HepG2 (cell line): ENCODE measurements at regions not wholly inside any gene's neighbourhood (a gene's known extent, or its start where the extent isn't known, plus 50 kb on each side); places are given as distances from the start of the nearest gene placed in this dataset.

ENCODE experiments used
- ATAC-seq: fragments of 200-7000 bp; cut with Tn5 transposase; 3 replicates; pipeline ENCODE4 v1.9.1; 2020; ENCODE audit warnings: mild to moderate bottlenecking, moderate library complexity
- BruUV-seq: library from RNA; stranded (reverse); fragments of 400-500 nt; replicated peaks from 2 replicates; lab custom pipeline; 2021; lab: Mats Ljungman, UMichigan
- CTCF ChIA-PET: fragments of 300-600 bp; formaldehyde crosslinking; extraction: SDS; loops from one replicate; lab custom pipeline; 2021; ENCODE audit warnings: low total read pairs, inconsistent platforms, low intra/inter-chr PET ratio; lab: Yijun Ruan, JAX
- POLR2A ChIA-PET: fragments of 350-600 bp; sonication (Branson Sonifier 250); formaldehyde crosslinking; loops from one replicate; lab custom pipeline; 2020; ENCODE audit warnings: antibody characterized with exemption, inconsistent platforms; lab: Yijun Ruan, JAX
- DNase-seq: peaks from one replicate; pipeline ENCODE4 v3.0.0-alpha.2; 2015; ENCODE audit warnings: low spot score
- FAIRE-seq: peaks from 3 replicates; lab custom pipeline; 2011; peaks lifted over from hg19 to GRCh38; lab: Jason Lieb, UNC
- H2AFZ ChIP-seq: one replicate; pipeline ENCODE4 v1.6.1; 2011; ENCODE audit warnings: low read length, inconsistent platforms
- H3K27ac ChIP-seq: fragments of 300-600 bp; 3 replicates; pipeline ENCODE4 v1.8.0; 2011; ENCODE audit warnings: mixed run types, mild to moderate bottlenecking, mixed read lengths, low read length, inconsistent platforms; ENCODE audit not compliant: insufficient read depth; ENCODE audit errors: extremely low read length
- H3K27me3 ChIP-seq, 2 experiments: fragments of 200-600 bp in 1 of 2; 2 replicates in 1 of 2; 3 replicates in 1 of 2; pipeline versions ENCODE4 v1.6.0 to v1.8.0; 2011; ENCODE audit warnings: low read length in 2 of 2, mild to moderate bottlenecking in 2 of 2, moderate library complexity in 2 of 2, inconsistent platforms in 1 of 2; ENCODE audit not compliant: insufficient read depth in 2 of 2, control insufficient read depth in 1 of 2
- H3K36me3 ChIP-seq, 2 experiments: fragments of 200-600 bp in 1 of 2; replicated peaks in 1 of 2; 2 replicates in 1 of 2; 3 replicates in 1 of 2; pipeline versions ENCODE4 v1.5.1 to v1.8.0; 2011; ENCODE audit warnings: low read length in 2 of 2, inconsistent platforms in 1 of 2; ENCODE audit not compliant: insufficient read depth in 2 of 2, control insufficient read depth in 1 of 2
- H3K4me1 ChIP-seq: 2 replicates; pipeline ENCODE4 v1.5.1; 2012; ENCODE audit warnings: low read length, inconsistent platforms; ENCODE audit not compliant: insufficient read depth
- H3K4me2 ChIP-seq: 2 replicates; pipeline ENCODE4 v1.6.0; 2011; ENCODE audit warnings: low read depth, low read length, inconsistent platforms
- H3K4me3 ChIP-seq, 3 experiments: fragments of 200-600 bp in 1 of 3; sonication (generic), shearing (Covaris generic) in 1 of 3; replicated peaks in 1 of 3; 2 replicates each; pipeline ENCODE4 v1.5.1; 2011 to 2016; ENCODE audit warnings: low read length in 3 of 3, inconsistent platforms in 2 of 3, low read depth in 2 of 3, mild to moderate bottlenecking in 2 of 3, control low read depth in 1 of 3, mixed read lengths in 1 of 3; ENCODE audit not compliant: insufficient read depth in 1 of 3
- H3K79me2 ChIP-seq: one replicate; pipeline ENCODE4 v1.6.1; 2011; ENCODE audit warnings: low read length, inconsistent platforms; ENCODE audit not compliant: insufficient read depth
- H3K9ac ChIP-seq: 2 replicates; pipeline ENCODE4 v1.6.0; 2011; ENCODE audit warnings: mild to moderate bottlenecking, low read depth, low read length, inconsistent platforms; ENCODE audit not compliant: insufficient read depth
- H3K9me3 ChIP-seq: 2 replicates; pipeline ENCODE4 v1.5.1; 2012; ENCODE audit warnings: mild to moderate bottlenecking, low read length
- H4K20me1 ChIP-seq: 2 replicates; pipeline ENCODE4 v1.6.0; 2011; ENCODE audit warnings: inconsistent platforms, mild to moderate bottlenecking, low read length, moderate library complexity; ENCODE audit not compliant: insufficient read depth
- CENPX ChIP-seq: sonication (generic); formaldehyde crosslinking; IDR thresholded peaks from 2 replicates; pipeline ENCODE4 v1.9.0; 2021; ENCODE audit warnings: mild to moderate bottlenecking, missing genetic modification reagents, moderate library complexity
- FOXK1 ChIP-seq: sonication (generic); formaldehyde crosslinking; IDR thresholded peaks from 2 replicates; pipeline ENCODE4 v1.4.0; 2020; ENCODE audit warnings: low read depth, missing genetic modification reagents, borderline replicate concordance
- HOXA9 ChIP-seq: sonication (generic); formaldehyde crosslinking; IDR thresholded peaks from 2 replicates; pipeline ENCODE4 v1.8.1; 2022; ENCODE audit warnings: missing genetic modification reagents, mild to moderate bottlenecking, moderate library complexity, borderline replicate concordance
- MTA3 ChIP-seq: sonication (generic); formaldehyde crosslinking; IDR thresholded peaks from 2 replicates; pipeline ENCODE4 v1.4.0; 2020; ENCODE audit warnings: missing genetic modification reagents
- SMARCC2 ChIP-seq: fragments of 450-650 bp; IDR thresholded peaks from 2 replicates; pipeline ENCODE4 v1.6.1; 2017; ENCODE audit warnings: antibody characterized with exemption, mild to moderate bottlenecking
- ZNF333 ChIP-seq: sonication (generic); formaldehyde crosslinking; IDR thresholded peaks from 2 replicates; pipeline ENCODE4 v1.4.0; 2020; ENCODE audit warnings: mild to moderate bottlenecking, missing genetic modification reagents, borderline replicate concordance
- ZNF383 ChIP-seq: sonication (generic); formaldehyde crosslinking; IDR thresholded peaks from 2 replicates; pipeline ENCODE4 v1.4.0; 2020; ENCODE audit warnings: missing genetic modification reagents, mild to moderate bottlenecking, borderline replicate concordance
- ZNF570 ChIP-seq: sonication (generic); formaldehyde crosslinking; IDR thresholded peaks from 2 replicates; pipeline ENCODE4 v1.4.0; 2020; ENCODE audit warnings: mild to moderate bottlenecking, missing genetic modification reagents, borderline replicate concordance
- ZNF7 ChIP-seq: IDR thresholded peaks from 2 replicates; pipeline ENCODE4 v1.6.1; 2016; ENCODE audit warnings: missing biosample characterization, missing genetic modification reagents
- ZNF768 ChIP-seq: sonication (generic); formaldehyde crosslinking; IDR thresholded peaks from 2 replicates; pipeline ENCODE4 v1.4.0; 2020; ENCODE audit warnings: missing genetic modification reagents
- ZNF784 ChIP-seq: sonication (generic); formaldehyde crosslinking; IDR thresholded peaks from 2 replicates; pipeline ENCODE4 v1.5.1; 2020; ENCODE audit warnings: missing genetic modification reagents, mild to moderate bottlenecking, borderline replicate concordance
- ZNF879 ChIP-seq: sonication (generic); formaldehyde crosslinking; IDR thresholded peaks from 2 replicates; pipeline ENCODE4 v1.8.1; 2023; ENCODE audit warnings: missing genetic modification reagents
- in situ Hi-C: cut with HindIII; loops from 2 replicates; pipeline ENCODE4 v1.10.0; 2017; ENCODE audit warnings: low pct_unique_long_range_greater_than_20kb; ENCODE audit not compliant: extremely low pct_ligation_motif_present
- intact Hi-C: fragments of 100-400 bp; cut with micrococcal nuclease; formaldehyde crosslinking; loops from one replicate; pipeline ENCODE4 v1.10.0; 2022; ENCODE audit not compliant: unreplicated experiment
- TF ChIP-seq, protein P1 (sequence below): sonication (generic); formaldehyde crosslinking; IDR thresholded peaks from 2 replicates; pipeline ENCODE4 v1.4.0; 2020; ENCODE audit warnings: mild to moderate bottlenecking, low read depth, missing genetic modification reagents
- TF ChIP-seq, protein P2 (sequence below): sonication (generic); formaldehyde crosslinking; IDR thresholded peaks from 2 replicates; pipeline ENCODE4 v1.4.0; 2020; ENCODE audit warnings: missing genetic modification reagents
- TF ChIP-seq, protein P3 (sequence below): sonication (generic); formaldehyde crosslinking; IDR thresholded peaks from 2 replicates; pipeline ENCODE4 v1.4.0; 2020; ENCODE audit warnings: mild to moderate bottlenecking, missing genetic modification reagents

GRCh38 chr10:125368146-125368545 is 207.8 kb upstream of the CTBP2 start (continued):
- TF ChIP-seq, protein P1, sequence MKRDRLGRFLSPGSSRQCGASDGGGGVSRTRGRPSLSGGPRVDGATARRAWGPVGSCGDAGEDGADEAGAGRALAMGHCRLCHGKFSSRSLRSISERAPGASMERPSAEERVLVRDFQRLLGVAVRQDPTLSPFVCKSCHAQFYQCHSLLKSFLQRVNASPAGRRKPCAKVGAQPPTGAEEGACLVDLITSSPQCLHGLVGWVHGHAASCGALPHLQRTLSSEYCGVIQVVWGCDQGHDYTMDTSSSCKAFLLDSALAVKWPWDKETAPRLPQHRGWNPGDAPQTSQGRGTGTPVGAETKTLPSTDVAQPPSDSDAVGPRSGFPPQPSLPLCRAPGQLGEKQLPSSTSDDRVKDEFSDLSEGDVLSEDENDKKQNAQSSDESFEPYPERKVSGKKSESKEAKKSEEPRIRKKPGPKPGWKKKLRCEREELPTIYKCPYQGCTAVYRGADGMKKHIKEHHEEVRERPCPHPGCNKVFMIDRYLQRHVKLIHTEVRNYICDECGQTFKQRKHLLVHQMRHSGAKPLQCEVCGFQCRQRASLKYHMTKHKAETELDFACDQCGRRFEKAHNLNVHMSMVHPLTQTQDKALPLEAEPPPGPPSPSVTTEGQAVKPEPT (CRISPR knock-in tag): no peak
- TF ChIP-seq HOXA9 (CRISPR knock-in tag) (no peak), MTA3 (CRISPR knock-in tag) (no peak)
- TF ChIP-seq, protein P2, sequence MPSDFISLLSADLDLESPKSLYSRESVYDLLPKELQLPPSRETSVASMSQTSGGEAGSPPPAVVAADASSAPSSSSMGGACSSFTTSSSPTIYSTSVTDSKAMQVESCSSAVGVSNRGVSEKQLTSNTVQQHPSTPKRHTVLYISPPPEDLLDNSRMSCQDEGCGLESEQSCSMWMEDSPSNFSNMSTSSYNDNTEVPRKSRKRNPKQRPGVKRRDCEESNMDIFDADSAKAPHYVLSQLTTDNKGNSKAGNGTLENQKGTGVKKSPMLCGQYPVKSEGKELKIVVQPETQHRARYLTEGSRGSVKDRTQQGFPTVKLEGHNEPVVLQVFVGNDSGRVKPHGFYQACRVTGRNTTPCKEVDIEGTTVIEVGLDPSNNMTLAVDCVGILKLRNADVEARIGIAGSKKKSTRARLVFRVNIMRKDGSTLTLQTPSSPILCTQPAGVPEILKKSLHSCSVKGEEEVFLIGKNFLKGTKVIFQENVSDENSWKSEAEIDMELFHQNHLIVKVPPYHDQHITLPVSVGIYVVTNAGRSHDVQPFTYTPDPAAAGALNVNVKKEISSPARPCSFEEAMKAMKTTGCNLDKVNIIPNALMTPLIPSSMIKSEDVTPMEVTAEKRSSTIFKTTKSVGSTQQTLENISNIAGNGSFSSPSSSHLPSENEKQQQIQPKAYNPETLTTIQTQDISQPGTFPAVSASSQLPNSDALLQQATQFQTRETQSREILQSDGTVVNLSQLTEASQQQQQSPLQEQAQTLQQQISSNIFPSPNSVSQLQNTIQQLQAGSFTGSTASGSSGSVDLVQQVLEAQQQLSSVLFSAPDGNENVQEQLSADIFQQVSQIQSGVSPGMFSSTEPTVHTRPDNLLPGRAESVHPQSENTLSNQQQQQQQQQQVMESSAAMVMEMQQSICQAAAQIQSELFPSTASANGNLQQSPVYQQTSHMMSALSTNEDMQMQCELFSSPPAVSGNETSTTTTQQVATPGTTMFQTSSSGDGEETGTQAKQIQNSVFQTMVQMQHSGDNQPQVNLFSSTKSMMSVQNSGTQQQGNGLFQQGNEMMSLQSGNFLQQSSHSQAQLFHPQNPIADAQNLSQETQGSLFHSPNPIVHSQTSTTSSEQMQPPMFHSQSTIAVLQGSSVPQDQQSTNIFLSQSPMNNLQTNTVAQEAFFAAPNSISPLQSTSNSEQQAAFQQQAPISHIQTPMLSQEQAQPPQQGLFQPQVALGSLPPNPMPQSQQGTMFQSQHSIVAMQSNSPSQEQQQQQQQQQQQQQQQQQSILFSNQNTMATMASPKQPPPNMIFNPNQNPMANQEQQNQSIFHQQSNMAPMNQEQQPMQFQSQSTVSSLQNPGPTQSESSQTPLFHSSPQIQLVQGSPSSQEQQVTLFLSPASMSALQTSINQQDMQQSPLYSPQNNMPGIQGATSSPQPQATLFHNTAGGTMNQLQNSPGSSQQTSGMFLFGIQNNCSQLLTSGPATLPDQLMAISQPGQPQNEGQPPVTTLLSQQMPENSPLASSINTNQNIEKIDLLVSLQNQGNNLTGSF: no peak

DNA sequence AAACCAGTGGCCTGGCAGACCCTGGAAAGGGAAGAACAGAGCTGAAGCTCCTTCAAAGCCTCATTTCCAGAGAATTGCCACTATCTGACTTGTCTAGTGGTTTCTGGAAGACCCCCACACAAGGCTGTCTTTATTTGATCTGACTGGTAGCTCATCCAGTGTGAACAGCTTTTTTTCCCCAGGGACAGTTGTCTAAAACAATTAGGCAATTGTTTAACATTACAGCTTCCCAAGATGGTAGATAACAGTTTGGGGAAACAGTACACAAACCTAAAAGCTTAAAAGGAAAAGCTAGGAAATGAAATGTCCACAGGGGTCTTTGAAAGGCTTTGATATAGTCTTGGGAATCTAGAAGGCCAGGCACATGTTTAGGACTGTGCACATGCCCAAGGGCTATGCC is 203.4 kb upstream of the CTBP2 start:
- intact Hi-C loops (no loop called here), in situ Hi-C loops (no loop called here)
- no peak overlapping the region for H3K9ac ChIP-seq
- DNase-seq (no peak), ATAC-seq (no peak), FAIRE-seq (no peak)
- no TSS peak for BruUV-seq
- no peaks in the 10 kb centered on the region for H4K20me1 ChIP-seq
- CTCF ChIA-PET: no interaction called here
- H3K27me3 ChIP-seq: peaks cover 0 to 9% of the 10 kb centered on the region in 2 experiments; a peak in 2 of 5 replicates
- H3K36me3 ChIP-seq: no peaks in the 10 kb centered on the region
- no peaks in the 10 kb centered on the region for H3K4me1 ChIP-seq
- no peak overlapping the region for H3K27ac ChIP-seq
- no peaks in the 10 kb centered on the region for H3K79me2 ChIP-seq
- H3K4me2 ChIP-seq: no peak overlapping the region
- H3K9me3 ChIP-seq: no peaks in the 10 kb centered on the region
- POLR2A ChIA-PET: no interaction called here
- H2AFZ ChIP-seq: no peak overlapping the region
- no peak overlapping the region for H3K4me3 ChIP-seq
- no peak for TF ChIP-seq ZNF383 (CRISPR knock-in tag)
- TF ChIP-seq, protein P3, sequence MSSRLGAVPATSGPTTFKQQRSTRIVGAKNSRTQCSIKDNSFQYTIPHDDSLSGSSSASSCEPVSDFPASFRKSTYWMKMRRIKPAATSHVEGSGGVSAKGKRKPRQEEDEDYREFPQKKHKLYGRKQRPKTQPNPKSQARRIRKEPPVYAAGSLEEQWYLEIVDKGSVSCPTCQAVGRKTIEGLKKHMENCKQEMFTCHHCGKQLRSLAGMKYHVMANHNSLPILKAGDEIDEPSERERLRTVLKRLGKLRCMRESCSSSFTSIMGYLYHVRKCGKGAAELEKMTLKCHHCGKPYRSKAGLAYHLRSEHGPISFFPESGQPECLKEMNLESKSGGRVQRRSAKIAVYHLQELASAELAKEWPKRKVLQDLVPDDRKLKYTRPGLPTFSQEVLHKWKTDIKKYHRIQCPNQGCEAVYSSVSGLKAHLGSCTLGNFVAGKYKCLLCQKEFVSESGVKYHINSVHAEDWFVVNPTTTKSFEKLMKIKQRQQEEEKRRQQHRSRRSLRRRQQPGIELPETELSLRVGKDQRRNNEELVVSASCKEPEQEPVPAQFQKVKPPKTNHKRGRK: no peak
- TF ChIP-seq FOXK1 (CRISPR knock-in tag): no peak
- TF ChIP-seq ZNF879 (CRISPR knock-in tag): no peak
- no peak for TF ChIP-seq ZNF333 (CRISPR knock-in tag)
- TF ChIP-seq ZNF784: no peak
- TF ChIP-seq CENPX (CRISPR knock-in tag): no peak
- TF ChIP-seq SMARCC2: no peak
- no peak for TF ChIP-seq ZNF768 (CRISPR knock-in tag)
- no peak for TF ChIP-seq ZNF7 (CRISPR knock-in tag)
- TF ChIP-seq ZNF570 (CRISPR knock-in tag): no peak
